Stimulated activated CD4-positive, alpha-beta T cell treated with anti-CD3 and anti-CD28 coated beads, Interleukin-1b, Interleukin-23, amount 100 ng/mL, for 1 hour (primary cell): ENCODE measurements at regions not wholly inside any gene's neighbourhood (a gene's known extent, or its start where the extent isn't known, plus 50 kb on each side); places are given as distances from the start of the nearest gene placed in this dataset.
"Not testable (repeated sequence)": the region's sequence is repeated elsewhere in the genome, so short reads cannot be mapped to it uniquely, and the experiment has no call there.

Experiments used
- DNase-seq, 2 donors: peaks; one replicate each; pipeline ENCODE4 v3.0.0-alpha.2; 2020; ENCODE audit warnings: low read depth in 2 of 2

GRCh38 chr9:18275313-18275990 lies 198.5 kb upstream of the ADAMTSL1 start:
- no peak for DNase-seq

- no peak for DNase-seq
Observed at GRCh38 chr9:18281291-18281690, 192.7 kb upstream of the ADAMTSL1 start.

- DNase-seq = no peak
Observed at GRCh38 chr9:18294229-18294628, 179.7 kb upstream of the ADAMTSL1 start.

- DNase-seq = no peak
Observed at GRCh38 chr9:18296702-18297055, 177.3 kb upstream of the ADAMTSL1 start.

- no peak for DNase-seq
Observed at GRCh38 chr9:18297056-18297841, 176.7 kb upstream of the ADAMTSL1 start.

- DNase-seq = no peak
Observed at GRCh38 chr9:18299449-18299848, 174.5 kb upstream of the ADAMTSL1 start.

GRCh38 chr9:18305167-18305806 lies 168.7 kb upstream of the ADAMTSL1 start:
- not testable (repeated sequence) for DNase-seq

- DNase-seq = no peak
Observed at GRCh38 chr9:18314316-18314715, 159.6 kb upstream of the ADAMTSL1 start.

GRCh38 chr9:18317896-18318295 lies 156.1 kb upstream of the ADAMTSL1 start:
- DNase-seq = no peak

- DNase-seq = no peak
Observed at GRCh38 chr9:18319918-18320445, 154.0 kb upstream of the ADAMTSL1 start.

GRCh38 chr9:18324928-18325745 lies 148.8 kb upstream of the ADAMTSL1 start:
- no peak for DNase-seq

- DNase-seq = not testable (repeated sequence)
Observed at GRCh38 chr9:18325746-18326011, 148.3 kb upstream of the ADAMTSL1 start.

GRCh38 chr9:18327121-18327520 lies 146.8 kb upstream of the ADAMTSL1 start:
- DNase-seq = no peak

- no peak for DNase-seq
Observed at GRCh38 chr9:18330401-18331309, 143.3 kb upstream of the ADAMTSL1 start.

- DNase-seq = no peak
Observed at GRCh38 chr9:18331310-18331684, 142.7 kb upstream of the ADAMTSL1 start.

GRCh38 chr9:18331808-18332209 lies 142.1 kb upstream of the ADAMTSL1 start:
- DNase-seq = no peak

GRCh38 chr9:18333157-18333556 lies 140.8 kb upstream of the ADAMTSL1 start:
- DNase-seq = no peak

GRCh38 chr9:18335825-18336224 lies 138.1 kb upstream of the ADAMTSL1 start:
- no peak for DNase-seq

GRCh38 chr9:18338042-18338441 lies 135.9 kb upstream of the ADAMTSL1 start:
- DNase-seq = no peak

GRCh38 chr9:18343784-18344183 lies 130.2 kb upstream of the ADAMTSL1 start:
- DNase-seq = no peak

- no peak for DNase-seq
Observed at GRCh38 chr9:18346745-18347144, 127.2 kb upstream of the ADAMTSL1 start.
